Peyer's patch (tissue), 4 donors: ENCODE measurements at regions not wholly inside any gene's neighbourhood (a gene's known extent, or its start where the extent isn't known, plus 50 kb on each side); places are given as distances from the start of the nearest gene placed in this dataset.

ENCODE experiments used
- DNase-seq, 3 donors: peaks; one replicate each; pipeline ENCODE4 v3.0.0-alpha.2; 2017 to 2019
- H3K27ac ChIP-seq, 4 donors: fragments of 200-600 bp; sonication (generic); one replicate each; pipeline ENCODE4 v1.5.1; 2016 to 2019
- H3K27me3 ChIP-seq, 2 donors: fragments of 200-600 bp; sonication (generic); one replicate each; pipeline ENCODE4 v1.5.1; 2019
- H3K36me3 ChIP-seq, 3 donors: fragments of 200-600 bp; sonication (generic); one replicate each; pipeline ENCODE4 v1.5.1; 2016 to 2019
- H3K4me1 ChIP-seq, 4 donors: fragments of 200-600 bp; sonication (generic); one replicate each; pipeline ENCODE4 v1.5.1; 2016 to 2019
- H3K4me3 ChIP-seq, 4 donors: fragments of 200-600 bp; sonication (generic); 1 replicate in 3 of 4; 2 replicates in 1 of 4; pipeline ENCODE4 v1.5.1; 2016 to 2019; ENCODE audit warnings: mild to moderate bottlenecking in 1 of 4
- H3K9me3 ChIP-seq, 4 donors: fragments of 200-600 bp; sonication (generic); one replicate each; pipeline ENCODE4 v1.5.1; 2016 to 2019; ENCODE audit warnings: mild to moderate bottlenecking in 1 of 4
- POLR2A ChIP-seq, 2 donors: fragments of 450-650 bp; IDR thresholded peaks; one replicate each; pipeline ENCODE4 v1.5.1; 2017; ENCODE audit warnings: antibody characterized with exemption in 2 of 2, mild to moderate bottlenecking in 2 of 2, moderate library complexity in 2 of 2
- TF ChIP-seq, protein P1 (sequence below), 6 experiments: fragments of 450-650 bp in 4 of 6; fragments of 200-600 bp in 2 of 6; sonication (generic) in 1 of 6; IDR thresholded peaks; one replicate each; pipeline ENCODE4 v1.5.1; 2017 to 2019; ENCODE audit warnings: antibody characterized with exemption in 6 of 6, mild to moderate bottlenecking in 3 of 6, moderate library complexity in 1 of 6

DNA sequence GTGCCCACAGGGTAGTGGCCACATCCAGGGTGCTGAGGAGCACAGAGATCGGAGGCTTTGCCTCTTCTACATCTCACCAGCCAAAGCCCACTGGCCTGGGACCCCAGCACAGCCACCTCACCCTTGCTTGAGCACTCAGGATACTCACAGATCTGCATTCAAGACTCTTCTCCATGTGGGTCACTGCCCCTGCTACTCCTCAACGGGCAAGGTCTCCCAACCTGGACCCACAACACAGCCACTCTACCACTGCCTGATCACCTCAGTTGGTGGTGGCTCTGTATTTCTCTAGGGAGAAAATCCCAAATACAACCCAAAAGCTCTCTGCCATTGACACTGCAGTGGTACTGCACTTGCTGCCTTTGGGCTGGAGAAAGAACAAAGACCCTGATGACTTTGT is 190.3 kb upstream of the KLHL4 start:
- Histone ChIP-seq H3K27me3 (no peaks in the 10 kb centered on the region), H3K9me3 (no peaks in the 10 kb centered on the region), H3K4me3 (no peak overlapping the region), H3K36me3 (no peaks in the 10 kb centered on the region), H3K27ac (no peak overlapping the region), H3K4me1 (no peaks in the 10 kb centered on the region)
- DNase-seq, result no peak
- no peak for TF ChIP-seq POLR2A (IDR thresholded peaks at IDR 0.05)
- TF ChIP-seq, protein P1, sequence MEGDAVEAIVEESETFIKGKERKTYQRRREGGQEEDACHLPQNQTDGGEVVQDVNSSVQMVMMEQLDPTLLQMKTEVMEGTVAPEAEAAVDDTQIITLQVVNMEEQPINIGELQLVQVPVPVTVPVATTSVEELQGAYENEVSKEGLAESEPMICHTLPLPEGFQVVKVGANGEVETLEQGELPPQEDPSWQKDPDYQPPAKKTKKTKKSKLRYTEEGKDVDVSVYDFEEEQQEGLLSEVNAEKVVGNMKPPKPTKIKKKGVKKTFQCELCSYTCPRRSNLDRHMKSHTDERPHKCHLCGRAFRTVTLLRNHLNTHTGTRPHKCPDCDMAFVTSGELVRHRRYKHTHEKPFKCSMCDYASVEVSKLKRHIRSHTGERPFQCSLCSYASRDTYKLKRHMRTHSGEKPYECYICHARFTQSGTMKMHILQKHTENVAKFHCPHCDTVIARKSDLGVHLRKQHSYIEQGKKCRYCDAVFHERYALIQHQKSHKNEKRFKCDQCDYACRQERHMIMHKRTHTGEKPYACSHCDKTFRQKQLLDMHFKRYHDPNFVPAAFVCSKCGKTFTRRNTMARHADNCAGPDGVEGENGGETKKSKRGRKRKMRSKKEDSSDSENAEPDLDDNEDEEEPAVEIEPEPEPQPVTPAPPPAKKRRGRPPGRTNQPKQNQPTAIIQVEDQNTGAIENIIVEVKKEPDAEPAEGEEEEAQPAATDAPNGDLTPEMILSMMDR (IDR thresholded peaks at IDR 0.05), result no peak

DNA sequence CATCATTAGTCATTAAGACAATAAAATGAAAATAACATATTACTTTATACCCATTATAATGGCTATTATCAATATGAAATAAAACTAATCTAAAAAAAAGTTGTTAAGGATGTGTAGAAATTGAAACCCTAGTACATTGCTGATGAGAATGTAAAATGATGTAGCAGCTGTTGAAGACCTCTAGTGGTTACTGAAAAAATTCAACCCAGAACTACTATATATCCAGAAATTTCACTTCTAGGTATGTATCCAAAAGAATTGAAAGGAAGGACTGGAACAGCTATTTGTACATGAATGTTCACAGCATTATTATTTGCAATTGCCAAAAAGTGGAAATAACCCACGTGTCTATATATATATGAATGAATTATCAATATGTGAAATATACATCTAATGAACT is 180.3 kb upstream of the KLHL4 start:
- Histone ChIP-seq H3K27ac (no peak overlapping the region), H3K36me3 (no peaks in the 10 kb centered on the region), H3K27me3 (no peaks in the 10 kb centered on the region), H3K4me3 (no peak overlapping the region), H3K9me3 (no peaks in the 10 kb centered on the region), H3K4me1 (no peaks in the 10 kb centered on the region)
- TF ChIP-seq POLR2A (IDR thresholded peaks at IDR 0.05), result no peak
- TF ChIP-seq, protein P1 (IDR thresholded peaks at IDR 0.05), result no peak
- DNase-seq, result no peak

DNA sequence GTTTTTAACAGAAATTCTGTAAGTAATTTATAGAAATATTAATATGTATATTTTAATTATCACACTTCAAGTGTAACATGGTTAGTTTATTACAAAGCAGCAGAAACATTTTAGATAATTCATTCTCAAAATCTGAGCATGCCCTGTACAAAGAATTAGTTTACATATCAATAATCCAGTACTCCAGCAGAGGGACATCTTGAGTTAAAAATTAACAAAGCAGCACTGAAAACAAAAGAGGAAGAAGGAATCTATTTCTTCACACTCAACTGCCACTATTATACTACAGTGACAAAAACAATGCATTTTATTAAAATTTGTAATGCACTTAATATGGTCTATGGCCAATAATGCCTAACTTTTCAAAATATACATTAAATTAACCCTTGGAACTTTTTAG is 179.1 kb upstream of the KLHL4 start:
- no peaks in the 10 kb centered on the region for H3K36me3 ChIP-seq
- no peaks in the 10 kb centered on the region for H3K27me3 ChIP-seq
- no peak overlapping the region for H3K4me3 ChIP-seq
- no peak for DNase-seq
- no peak for TF ChIP-seq POLR2A (IDR thresholded peaks at IDR 0.05)
- TF ChIP-seq, protein P1 (IDR thresholded peaks at IDR 0.05), result no peak
- H3K4me1 ChIP-seq, result no peaks in the 10 kb centered on the region
- no peaks in the 10 kb centered on the region for H3K9me3 ChIP-seq
- no peak overlapping the region for H3K27ac ChIP-seq

DNA sequence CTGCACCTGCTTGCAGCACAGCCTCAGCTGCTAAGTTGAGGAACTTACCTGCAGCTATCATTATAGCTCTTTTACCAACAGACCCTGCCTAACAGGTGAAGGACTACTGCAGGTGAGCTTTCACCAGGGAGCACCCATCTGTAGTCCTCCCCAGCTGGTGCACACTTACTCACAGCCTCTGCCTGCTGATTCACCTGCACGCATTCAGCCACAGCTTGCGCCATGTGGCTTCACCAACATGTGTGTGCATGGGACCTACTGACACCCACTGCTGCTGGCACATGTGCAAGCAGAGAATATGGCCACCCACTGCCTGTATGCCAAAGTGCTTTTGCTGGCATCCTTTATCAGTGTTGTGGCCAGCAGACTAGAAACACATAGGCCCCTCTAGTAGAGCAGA is 146.7 kb upstream of the KLHL4 start:
- no peak for TF ChIP-seq POLR2A (IDR thresholded peaks at IDR 0.05)
- no peak overlapping the region for H3K27ac ChIP-seq
- H3K36me3 ChIP-seq, result no peaks in the 10 kb centered on the region
- no peaks in the 10 kb centered on the region for H3K27me3 ChIP-seq
- DNase-seq, result no peak
- H3K4me3 ChIP-seq, result no peak overlapping the region
- no peaks in the 10 kb centered on the region for H3K4me1 ChIP-seq
- no peaks in the 10 kb centered on the region for H3K9me3 ChIP-seq

DNA sequence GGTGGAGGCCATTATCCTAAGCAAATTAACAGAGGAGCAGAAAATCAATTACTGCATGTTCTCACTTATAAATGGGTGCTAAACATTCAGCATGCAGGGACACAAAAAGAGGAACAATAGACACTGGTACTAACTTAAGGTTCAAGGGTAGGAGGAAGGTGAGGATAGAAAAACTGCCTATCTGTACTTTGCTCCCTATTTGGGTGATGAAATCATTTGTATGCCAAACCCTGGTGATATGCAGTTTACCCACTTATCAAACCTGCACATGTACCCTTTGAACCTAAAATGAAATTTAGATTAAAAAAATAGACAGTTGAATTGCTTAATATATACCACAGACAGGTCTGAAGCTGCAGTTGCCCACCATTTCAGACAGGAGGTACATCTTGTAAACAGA is 143.3 kb upstream of the KLHL4 start:
- H3K36me3 ChIP-seq, result no peaks in the 10 kb centered on the region
- TF ChIP-seq, protein P1 (IDR thresholded peaks at IDR 0.05), result no peak
- no peak for TF ChIP-seq POLR2A (IDR thresholded peaks at IDR 0.05)
- H3K4me1 ChIP-seq, result no peaks in the 10 kb centered on the region
- no peak overlapping the region for H3K4me3 ChIP-seq
- H3K9me3 ChIP-seq, result no peaks in the 10 kb centered on the region
- no peaks in the 10 kb centered on the region for H3K27me3 ChIP-seq
- H3K27ac ChIP-seq, result no peak overlapping the region
- DNase-seq, result no peak

DNA sequence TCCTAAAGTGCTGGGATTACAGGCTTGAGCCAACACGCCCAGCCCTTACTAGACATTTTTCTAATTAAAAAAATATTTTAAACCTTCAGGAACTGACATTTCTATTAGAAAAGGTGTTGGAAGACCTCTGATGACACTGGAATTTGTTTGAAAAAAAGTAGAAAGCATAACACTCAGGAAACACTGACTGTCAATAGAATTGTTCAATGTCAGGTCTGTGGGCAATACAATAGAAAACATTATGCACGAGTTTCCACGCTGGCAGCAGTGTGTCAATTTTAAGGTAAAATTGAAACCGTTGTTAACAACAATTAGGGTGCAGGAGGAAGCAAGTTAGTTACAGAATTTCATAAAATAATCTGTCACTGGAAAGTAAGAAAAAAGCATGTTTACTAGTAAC is 140.7 kb upstream of the KLHL4 start:
- Histone ChIP-seq H3K27ac (no peak overlapping the region), H3K4me1 (no peaks in the 10 kb centered on the region), H3K4me3 (no peak overlapping the region), H3K27me3 (no peaks in the 10 kb centered on the region), H3K9me3 (no peaks in the 10 kb centered on the region), H3K36me3 (no peaks in the 10 kb centered on the region)
- TF ChIP-seq POLR2A (IDR thresholded peaks at IDR 0.05), result no peak
- TF ChIP-seq, protein P1 (IDR thresholded peaks at IDR 0.05), result no peak
- DNase-seq, result no peak
